ENCODE measurements at regions not wholly inside any gene's neighbourhood (a gene's known extent, or its start where the extent isn't known, plus 50 kb on each side); places are given as distances from the start of the nearest gene placed in this dataset.
"Not testable (repeated sequence)": the region's sequence is repeated elsewhere in the genome, so short reads cannot be mapped to it uniquely, and the experiment has no call there.

DNA sequence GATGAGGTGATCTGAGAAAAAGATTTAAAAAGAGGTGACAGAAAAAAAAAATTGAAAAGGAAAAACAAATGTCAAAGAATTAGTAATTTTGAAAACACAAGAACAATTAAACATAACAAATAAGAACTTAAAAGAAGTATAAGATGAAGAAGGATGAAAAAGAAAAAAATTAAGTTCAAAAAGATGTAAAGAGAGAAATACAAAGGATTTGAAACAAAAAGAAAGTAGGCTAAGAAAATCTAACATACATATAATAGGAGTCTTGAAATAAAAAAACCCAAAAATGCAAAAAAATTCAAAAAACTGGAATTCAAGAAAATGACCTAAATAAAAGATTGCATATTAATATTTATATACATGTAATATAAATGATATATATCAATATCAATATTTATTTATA is 949.2 kb downstream of the MCTP2 start:
- DNase-seq (ENCODE audit: low read depth), result no peak

DNA sequence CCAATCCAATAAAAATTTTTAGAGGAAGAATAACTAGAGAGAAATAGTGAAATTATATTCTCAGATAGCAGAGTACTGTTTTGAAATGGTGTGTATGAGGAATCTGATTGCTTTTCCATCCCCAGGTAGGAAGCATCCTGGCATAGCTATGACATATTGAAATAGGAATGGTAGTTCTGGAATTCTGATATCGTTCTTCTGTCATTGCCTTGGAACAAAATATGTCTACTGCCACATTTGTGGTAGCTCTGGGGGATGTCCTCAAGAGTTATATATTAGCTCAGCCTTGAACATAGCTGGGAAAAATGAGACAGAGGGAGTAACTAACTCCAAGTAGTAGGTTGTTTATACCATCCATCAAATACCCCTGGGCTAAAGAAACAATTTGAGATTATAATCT is 950.7 kb downstream of the MCTP2 start:
- no peak for DNase-seq (ENCODE audit: low read depth)

DNA sequence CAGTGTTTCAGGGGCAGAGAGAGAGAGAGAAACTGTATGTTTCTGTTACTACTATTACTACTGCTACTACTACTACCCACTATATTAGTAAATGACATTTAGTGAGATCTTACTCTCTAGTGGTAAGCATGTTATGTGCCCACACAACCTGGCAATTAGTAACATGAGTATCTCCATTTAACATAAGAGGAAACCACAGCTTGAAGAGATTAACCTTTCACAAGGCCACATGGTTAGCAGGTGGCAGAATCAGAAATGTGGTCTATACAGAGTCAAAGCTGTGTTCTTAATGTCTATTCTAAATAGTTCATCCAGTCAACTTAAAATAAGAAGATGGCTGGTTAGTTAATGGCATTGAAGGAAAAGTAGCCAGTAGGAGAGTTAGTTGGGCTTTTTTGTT is 961.6 kb downstream of the MCTP2 start:
- DNase-seq (ENCODE audit: low read depth), result no peak

DNA sequence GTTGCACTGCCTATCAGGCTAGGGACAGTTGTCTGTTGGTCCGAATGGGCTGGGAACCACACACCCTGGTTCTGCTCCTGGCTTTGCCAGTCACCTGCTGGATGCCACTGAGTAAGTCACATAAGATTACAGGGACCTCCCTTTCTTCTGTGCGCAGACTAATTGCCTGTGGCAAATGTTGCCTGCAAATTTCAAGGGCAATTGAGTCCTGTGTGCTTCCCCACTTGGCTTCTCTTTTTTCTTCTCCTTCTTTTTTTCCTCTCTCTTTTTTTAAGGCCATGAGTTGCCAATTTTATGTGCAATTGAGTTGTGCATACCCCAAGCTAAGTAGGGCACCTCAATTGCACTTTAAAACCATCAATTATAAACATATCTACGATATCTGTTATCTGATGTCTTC is 963.4 kb downstream of the MCTP2 start:
- no peak for DNase-seq (ENCODE audit: low read depth)

DNA sequence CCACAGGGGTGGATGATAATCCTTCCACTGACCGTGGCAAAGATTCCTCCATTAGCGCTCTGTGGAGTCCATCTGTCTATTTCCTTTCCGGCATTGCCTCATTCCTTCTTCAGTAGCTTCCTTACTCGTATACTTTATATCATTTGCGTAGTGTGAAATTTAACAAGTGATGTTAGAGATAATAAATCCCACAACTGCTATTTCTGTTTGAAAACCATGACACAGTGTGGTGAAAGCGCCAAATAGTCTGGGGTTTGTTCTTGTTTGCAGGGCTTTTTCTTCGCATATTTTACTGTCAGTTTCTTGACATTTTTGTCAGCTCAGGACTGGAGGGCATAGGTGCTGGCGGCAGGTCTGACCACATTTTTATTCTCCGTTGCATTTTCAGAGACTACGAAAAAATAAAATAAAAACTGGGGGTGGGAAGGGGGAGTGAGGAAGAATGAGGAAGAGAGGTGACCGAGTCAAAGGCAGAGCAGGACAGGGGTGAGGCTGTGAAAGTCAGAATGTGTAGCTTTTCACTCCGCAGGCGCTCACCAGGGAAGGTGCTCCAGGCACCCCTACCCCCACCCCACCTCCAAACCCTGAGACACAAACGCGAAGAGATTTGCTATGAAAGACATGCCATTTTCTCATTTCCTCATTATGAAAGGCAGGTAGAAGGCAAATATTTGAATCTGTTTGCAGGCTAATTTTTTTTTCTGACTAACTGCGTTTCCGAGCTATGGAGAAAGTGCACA is 965.0 kb downstream of the MCTP2 start:
- no peak for DNase-seq (ENCODE audit: low read depth)

DNA sequence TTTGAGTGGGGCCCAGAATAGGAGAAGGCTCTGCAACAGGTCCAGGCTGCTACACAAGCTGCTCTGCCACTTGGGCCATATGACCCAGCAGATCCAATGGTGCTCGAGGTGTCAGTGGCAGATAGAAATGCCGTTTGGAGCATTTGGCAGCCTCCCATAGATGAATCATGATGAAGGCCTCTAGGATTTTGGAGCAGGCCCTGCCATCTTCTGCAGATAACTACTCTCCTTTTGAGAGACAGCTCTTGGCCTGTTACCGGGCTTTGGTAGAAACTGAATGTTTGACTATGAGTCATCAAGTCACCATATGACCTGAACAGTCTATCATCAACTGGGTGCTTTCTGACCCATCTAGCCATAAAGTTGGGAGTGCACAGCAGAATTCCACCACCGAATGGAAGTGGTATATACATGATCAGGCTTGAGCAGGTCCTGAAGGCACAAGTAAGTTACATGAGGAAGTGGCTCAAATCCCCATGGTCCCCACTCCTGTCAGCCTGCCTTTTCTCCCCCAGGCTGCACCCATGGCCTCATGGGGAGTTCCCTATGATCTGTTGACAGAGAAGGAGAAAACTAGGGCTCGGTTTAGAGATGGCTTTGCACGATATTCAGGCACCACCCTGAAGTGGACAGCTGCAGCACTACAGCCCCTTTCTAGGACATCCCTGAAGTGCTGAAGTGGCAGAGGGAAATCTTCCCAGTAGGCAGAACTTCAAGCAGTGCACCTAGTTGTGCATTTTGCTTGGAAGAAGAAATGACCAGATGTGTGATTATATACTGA is 971.4 kb downstream of the MCTP2 start:
- DNase-seq (ENCODE audit: low read depth), result no peak

DNA sequence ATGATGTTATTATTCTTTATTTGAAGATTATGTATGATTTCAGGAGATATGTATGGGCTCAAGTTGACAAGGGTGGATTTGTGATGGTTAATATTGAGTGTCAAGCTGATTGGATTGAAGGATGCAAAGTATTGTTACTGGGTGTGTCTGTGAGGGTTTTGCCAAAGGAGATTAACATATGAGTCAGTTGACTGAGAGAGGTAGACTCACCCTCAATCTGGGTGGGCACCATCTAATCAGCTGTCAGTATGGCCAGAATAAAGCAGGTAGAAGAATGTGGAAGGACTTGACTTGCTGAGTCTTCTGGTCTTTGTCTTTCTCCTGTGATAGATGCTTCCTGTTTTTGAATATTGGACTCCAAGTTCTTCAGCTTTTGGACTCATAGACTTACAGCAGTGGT is 973.7 kb downstream of the MCTP2 start:
- DNase-seq (ENCODE audit: low read depth), result no peak

DNA sequence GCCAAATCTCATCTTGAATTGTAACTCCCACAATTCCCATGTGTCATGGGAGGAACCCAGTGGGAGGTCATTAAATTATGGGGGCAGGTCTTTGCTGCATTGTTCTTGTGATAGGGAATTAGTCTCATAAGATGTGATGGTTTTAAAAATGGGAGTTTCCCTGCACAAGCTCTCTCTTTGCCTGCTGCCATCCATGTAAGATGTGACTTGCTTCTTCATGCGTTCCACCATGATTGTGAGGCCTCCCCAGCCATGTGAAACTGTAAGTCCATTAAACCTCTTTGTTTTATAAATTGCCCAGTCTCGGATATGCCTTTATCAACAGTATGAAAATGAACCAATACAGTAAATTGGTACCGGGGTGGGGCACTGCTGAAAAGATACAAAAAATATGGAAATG is 974.5 kb downstream of the MCTP2 start:
- not testable (repeated sequence) for DNase-seq (ENCODE audit: low read depth)

DNA sequence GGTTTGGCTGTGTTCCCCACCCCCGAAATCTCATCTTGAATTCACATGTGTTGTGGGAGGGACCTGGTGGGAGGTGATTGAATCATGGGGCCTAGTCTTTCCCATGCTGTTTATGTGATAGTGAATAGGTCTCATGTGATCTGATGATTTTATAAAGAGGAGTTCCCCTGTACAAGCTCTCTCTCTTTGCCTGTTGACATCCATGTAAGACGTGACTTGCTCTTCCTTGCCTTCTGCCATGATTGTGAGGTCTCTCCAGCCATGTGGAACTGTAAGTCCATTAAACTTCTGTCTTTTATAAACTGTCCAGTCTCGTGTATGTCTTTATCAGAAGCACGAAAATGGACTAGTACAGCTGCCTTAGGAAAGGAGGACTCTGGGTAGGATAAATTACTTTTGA is 976.7 kb downstream of the MCTP2 start:
- DNase-seq (ENCODE audit: low read depth), result no peak

DNA sequence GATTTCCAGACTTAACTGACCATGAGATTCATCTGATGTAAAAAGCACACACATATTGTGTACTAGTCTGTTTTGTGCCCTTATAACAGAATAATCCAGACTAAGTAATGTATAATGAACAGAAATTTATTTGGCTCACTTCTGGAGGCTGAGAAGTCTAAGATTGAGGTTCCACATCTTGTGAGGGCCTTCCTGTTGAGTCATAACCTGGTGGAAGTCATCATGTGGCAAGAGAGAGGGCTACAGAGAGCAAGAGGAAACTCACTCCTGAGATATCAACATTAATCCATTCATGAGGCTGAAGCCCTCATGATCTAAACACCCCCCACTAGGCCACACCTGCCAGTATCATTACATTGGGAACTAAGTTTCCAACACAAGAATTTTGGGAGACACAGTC is 977.6 kb downstream of the MCTP2 start:
- no peak for DNase-seq (ENCODE audit: low read depth)

DNA sequence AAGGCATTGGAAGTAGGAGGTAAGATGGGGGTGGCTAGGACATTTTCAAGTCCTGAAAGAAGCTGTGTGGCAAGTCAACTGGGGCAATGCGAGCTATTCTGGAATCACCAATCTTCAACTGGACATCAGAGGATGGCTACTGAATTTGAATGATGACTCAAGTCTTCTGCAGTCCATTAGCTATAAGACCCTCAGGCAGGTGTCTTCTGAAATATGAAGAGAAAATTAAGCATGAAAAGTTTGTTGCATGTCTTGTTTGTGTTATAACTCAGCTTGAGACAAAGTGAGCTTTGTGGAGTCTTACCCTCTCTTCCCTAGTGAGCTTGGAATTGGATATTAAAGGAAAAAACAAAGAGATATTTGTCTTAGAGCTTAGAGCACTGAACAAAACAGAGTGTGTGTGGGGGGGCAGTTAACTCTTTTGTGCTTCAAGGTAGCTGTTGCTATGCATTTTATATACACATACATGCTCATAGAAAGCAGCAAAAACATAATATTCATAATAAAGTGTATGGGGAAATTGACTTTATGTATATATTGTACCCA is 979.1 kb downstream of the MCTP2 start:
- no peak for DNase-seq (ENCODE audit: low read depth)

DNA sequence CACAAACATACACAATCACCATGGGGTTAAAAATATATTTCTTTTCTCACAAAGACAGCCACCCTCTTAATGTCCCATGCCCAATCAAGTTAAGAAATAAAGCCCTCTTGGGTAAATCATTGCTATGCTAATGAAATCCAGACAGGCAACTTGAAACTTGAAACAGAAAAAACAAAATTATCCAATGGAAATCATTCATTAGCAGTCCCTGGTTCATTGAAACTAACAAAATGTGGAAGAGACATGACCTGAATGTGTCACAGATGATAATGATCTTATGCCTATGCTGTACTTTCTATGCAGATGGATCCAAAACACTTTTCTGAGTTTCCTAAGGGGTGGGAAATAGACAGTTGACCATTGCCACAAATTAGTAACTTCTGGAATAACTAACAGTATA is 983.7 kb downstream of the MCTP2 start:
- DNase-seq (ENCODE audit: low read depth), result no peak

DNA sequence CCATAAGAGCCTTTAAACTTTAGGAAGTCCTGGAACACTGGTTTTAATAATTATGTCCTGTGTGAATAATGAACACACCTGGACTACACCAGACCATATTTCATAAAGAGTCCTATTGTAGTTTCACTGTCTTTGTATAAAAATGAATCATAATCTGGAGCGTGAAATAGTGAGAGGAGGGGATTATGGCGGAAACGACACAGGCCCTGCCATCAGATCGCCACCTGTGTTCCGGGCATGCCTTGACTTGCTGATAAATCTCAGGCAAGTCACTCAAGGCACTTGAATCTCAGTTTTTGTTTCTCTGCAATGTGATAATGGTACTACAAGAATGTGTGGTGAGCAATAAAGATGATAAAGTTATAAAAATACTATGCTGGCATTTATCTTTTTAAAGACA is 995.5 kb downstream of the MCTP2 start:
- no peak for DNase-seq (ENCODE audit: low read depth)

DNA sequence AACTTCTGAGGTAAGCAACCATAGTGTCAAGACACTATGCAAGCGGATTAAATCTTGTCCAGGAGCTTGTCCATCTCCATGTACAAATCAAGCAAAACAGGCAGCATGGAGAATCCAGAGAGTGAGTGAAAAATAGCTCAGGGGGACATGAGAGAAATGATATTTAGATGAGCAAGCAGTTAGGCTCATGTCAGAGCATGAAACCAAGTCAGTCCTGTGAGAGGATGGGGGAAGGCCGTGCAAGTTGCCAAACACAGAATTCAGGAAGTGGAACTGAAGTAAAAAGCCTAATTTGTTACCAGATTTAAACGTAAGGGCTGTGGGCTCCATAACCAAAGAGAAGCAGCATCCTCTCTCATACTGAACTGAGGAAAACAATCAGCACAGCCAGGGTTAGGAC is 995.9 kb downstream of the MCTP2 start:
- no peak for DNase-seq (ENCODE audit: low read depth)

DNA sequence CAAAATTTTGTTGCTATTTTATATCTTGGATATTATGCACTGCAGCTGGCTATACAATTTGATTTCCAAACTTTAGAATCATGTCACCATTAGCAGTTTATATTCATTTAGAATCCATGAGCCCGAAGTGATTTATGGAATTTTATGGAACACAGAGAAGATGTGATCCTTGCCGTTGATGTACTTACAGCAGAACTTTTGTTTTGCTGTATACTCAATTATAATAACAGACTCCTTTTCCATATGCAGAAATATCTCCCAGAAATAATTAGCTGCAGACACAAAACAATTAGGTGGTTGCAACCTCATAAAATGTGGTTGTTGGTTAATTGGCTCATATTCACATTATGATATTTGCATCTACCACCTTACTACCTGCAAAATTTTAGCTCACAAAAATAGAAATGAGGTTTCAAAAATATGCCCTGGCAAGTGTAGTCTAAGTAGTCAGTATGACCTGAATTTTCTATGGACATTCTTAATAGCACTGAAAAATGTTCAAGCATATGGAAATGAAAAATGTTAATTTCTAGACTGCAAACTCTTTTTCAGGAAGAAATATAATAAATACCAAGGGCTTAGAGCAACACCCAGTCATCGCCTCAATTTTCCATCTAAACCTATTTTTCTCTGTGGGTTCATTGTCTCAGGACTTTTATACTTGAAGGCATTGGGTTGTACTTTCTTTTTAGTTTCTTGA is 997.6 kb downstream of the MCTP2 start:
- DNase-seq (ENCODE audit: low read depth), result no peak

DNA sequence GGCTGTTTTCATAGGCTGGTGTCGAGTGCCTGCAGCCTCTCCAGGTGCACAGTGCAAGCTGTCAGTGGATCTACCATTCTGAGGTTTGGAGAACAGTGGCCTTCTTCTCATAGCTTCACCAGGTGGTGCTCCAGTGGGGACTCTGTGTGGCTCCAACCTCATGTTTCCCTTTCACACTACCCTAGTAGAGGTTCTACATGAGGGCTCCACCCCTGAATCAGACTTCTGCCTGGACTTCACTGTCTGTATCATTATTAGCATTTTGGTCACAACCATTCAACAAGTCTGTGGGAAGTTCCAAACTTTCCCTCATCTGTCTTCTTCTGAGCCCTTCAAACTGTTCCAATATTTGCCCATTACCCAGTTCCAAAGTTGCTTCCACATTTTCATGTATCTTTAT is 1003.7 kb downstream of the MCTP2 start:
- DNase-seq (ENCODE audit: low read depth), result no peak

DNA sequence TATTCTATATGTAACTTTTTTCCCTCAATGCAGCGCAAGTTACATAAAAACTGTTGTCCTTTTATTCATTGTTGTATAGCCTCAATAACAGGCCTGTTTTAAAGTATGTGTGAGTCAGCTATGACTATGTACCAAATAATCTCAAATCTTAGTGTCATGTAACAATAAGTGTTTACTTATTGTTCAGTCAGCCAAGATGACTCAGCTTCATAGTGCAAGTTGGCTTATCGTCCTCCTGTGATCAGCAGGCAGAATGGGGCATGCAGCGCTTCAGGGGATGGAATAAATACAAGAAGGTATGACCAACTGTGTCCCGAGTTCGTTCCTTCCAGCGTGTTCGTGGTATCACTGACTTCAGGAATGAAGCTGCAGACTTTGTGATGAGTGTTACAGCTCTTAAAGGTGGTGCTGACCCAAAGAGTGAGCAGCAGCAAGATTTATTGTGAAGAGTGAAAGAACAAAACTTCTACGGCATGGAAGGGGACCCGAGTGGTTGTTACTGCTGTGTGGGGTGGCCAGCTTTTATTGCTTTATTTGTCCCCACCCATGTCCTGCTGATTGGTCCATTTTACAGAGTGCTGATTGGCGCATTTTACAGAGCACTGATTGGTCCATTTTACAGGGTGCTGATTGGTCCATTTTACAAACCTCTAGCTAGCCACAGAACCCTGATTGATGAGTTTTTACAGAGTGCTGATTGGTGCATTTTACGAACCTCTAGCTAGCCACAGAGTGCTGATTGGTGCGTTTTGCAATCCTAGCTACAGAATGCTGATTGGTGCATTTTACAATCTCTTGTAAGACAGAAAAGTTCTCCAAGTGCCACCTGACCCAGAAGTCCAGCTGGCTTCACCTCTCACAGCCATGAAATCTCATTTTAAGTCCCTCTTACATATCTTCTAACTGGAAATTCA is 1016.0 kb downstream of the MCTP2 start:
- DNase-seq (ENCODE audit: low read depth), result no peak

DNA sequence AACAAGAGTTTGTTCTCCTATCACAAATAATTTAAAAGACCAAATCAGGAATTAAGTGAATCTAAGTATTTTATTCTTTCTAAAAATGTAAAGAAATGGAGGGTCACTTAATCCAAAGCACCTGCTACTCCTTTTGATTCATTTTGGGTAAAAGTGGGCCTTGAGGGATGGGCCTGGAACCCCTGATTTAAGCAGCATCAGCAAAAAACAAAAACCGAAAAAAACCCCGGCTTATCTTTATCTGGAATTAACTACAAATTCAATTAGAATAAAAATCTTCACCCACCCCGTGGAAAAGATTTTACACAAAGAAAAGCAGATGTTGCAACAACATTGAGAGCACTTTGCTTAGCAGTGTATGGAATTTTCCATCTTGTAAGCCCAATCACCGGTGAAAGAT is 1018.2 kb downstream of the MCTP2 start:
- DNase-seq (ENCODE audit: low read depth), result no peak

DNA sequence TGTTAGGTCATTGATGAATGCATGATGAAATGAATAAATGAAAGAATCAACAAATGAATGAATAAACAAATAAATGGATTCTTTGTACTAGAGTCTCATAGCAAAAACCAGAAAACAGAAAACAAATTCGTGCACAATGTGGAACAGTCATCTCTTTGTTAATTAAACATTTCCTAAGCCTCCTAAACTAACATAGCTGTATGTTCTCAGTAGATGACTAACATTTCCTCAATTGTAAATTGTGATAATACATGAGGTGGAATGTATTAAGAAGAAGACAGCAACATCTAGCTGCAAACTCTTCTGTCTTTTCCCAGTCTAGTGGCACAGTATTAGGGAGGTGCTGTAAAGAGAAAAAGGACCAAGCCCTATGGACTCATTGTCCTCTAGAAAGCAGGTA is 1021.0 kb downstream of the MCTP2 start:
- no peak for DNase-seq (ENCODE audit: low read depth)

DNA sequence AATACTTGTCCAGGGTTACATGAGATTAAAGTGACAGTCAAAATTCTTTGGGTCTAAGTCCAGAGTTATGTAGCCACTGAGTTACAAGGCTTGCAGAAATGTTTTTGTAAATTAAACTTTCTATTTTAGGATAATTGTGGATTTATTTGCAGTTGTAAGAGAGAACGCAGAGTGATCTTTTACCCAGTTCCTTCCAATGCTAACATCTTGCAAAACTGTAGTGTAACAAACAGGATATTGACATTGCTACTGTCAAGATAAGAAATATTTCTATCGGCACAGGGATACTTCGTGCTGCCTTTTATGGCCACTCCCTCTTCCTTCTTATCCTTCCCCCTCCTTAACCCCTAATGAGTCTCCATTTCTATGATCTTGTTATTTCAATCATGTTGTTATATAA is 1022.9 kb downstream of the MCTP2 start:
- DNase-seq (ENCODE audit: low read depth), result no peak

DNA sequence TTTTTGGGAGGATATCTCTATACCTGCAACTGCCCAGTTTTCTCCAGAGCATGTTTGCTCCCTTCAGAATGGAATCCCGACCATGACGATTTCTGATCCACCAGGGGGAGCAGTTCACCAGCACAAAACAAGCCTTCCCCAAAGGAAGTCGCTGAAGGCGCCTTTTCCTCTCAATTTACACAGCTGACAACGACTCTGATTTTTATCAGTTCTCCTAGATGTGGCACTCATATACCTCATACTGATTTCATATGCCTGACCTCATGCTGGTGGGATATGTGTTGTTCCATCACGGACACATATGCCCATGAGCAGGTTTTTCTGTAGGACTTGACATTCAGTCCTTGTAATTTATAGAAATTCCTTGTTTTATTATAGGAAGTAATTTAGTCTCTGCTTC is 1028.2 kb downstream of the MCTP2 start:
- DNase-seq (ENCODE audit: low read depth), result peak; percentile 23

DNA sequence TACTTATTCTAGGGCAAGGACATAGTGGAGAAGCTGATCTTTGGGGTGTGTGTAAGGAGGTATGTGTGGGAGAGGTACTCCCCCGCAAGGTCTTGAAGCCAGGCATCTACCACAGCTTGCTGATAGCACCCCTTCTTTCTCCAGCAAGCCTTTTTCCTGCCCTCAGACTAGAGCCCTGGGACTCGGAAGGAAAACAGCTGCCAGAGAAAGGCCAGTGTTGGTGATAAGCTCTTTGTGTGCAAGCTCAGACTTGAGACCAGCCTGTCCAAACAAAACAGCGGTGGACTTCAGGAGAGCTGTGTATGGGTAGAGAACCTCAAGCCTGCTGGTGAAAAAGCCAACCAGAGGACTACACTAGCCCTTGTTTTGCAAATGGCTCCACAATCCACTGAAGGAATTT is 1028.6 kb downstream of the MCTP2 start:
- DNase-seq (ENCODE audit: low read depth), result no peak
